ENCODE measurements at regions not wholly inside any gene's neighbourhood (a gene's known extent, or its start where the extent isn't known, plus 50 kb on each side); places are given as distances from the start of the nearest gene placed in this dataset.

DNA sequence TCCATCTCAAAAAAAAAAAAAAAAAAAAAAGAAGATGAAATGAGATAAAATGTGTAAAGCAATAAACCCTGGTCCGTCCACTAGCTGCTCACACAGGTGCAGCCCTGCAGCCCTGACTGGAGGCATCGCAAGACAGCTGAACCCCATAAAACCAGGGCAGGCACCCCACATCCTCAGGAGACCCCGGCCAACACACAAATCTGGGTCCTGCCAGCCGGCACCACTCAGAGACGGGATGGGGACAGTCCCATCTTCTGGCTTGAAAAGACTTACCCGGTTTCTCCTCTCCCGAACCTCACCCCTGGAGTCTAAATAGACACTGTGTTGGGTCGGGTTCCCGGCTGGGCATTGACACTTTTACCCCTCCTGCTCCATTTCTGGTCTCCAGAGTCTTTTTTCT is 52.7 kb upstream of the TNRC6C start:
- H3K36me3 ChIP-seq = no peaks in the 10 kb centered on the region
- peaks cover 0 to 12% of the 10 kb centered on the region in 2 donors for H3K4me1 ChIP-seq
- H3K27me3 ChIP-seq = no peaks in the 10 kb centered on the region
- H3K9me3 ChIP-seq = no peaks in the 10 kb centered on the region
- no peak for DNase-seq (ENCODE audit: low spot score)
- H3K27ac ChIP-seq = no peak overlapping the region
- H3K4me3 ChIP-seq = no peak overlapping the region
- TF ChIP-seq, protein P1, sequence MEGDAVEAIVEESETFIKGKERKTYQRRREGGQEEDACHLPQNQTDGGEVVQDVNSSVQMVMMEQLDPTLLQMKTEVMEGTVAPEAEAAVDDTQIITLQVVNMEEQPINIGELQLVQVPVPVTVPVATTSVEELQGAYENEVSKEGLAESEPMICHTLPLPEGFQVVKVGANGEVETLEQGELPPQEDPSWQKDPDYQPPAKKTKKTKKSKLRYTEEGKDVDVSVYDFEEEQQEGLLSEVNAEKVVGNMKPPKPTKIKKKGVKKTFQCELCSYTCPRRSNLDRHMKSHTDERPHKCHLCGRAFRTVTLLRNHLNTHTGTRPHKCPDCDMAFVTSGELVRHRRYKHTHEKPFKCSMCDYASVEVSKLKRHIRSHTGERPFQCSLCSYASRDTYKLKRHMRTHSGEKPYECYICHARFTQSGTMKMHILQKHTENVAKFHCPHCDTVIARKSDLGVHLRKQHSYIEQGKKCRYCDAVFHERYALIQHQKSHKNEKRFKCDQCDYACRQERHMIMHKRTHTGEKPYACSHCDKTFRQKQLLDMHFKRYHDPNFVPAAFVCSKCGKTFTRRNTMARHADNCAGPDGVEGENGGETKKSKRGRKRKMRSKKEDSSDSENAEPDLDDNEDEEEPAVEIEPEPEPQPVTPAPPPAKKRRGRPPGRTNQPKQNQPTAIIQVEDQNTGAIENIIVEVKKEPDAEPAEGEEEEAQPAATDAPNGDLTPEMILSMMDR (IDR thresholded peaks at IDR 0.05) = no peak

DNA sequence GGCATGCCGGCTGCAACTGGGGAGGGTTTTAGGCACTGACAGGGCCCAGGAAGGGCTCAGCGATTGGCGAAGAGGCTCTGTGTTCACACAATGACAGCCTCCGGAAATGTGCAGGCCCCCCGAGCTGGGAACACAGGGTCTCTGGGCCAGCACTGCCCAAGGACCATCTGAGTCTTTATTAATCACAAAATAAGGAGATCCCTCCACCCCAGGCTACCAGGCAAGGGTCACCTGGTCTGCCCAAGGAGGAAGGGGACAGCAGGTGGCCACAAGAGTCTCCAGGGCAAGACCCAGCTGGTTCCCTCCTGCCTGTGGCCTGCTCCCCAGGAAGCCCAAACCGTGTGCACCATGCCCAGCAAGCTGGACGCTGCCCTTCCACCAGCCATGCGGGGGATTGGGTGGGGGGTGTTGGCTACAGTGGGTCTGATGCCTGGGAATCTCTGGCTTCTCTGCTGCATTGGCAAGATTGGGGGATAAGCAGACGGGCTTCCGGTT is 52.1 kb upstream of the TNRC6C start:
- no peaks in the 10 kb centered on the region for H3K9me3 ChIP-seq
- no peaks in the 10 kb centered on the region for H3K36me3 ChIP-seq
- no peak for DNase-seq (ENCODE audit: low spot score)

DNA sequence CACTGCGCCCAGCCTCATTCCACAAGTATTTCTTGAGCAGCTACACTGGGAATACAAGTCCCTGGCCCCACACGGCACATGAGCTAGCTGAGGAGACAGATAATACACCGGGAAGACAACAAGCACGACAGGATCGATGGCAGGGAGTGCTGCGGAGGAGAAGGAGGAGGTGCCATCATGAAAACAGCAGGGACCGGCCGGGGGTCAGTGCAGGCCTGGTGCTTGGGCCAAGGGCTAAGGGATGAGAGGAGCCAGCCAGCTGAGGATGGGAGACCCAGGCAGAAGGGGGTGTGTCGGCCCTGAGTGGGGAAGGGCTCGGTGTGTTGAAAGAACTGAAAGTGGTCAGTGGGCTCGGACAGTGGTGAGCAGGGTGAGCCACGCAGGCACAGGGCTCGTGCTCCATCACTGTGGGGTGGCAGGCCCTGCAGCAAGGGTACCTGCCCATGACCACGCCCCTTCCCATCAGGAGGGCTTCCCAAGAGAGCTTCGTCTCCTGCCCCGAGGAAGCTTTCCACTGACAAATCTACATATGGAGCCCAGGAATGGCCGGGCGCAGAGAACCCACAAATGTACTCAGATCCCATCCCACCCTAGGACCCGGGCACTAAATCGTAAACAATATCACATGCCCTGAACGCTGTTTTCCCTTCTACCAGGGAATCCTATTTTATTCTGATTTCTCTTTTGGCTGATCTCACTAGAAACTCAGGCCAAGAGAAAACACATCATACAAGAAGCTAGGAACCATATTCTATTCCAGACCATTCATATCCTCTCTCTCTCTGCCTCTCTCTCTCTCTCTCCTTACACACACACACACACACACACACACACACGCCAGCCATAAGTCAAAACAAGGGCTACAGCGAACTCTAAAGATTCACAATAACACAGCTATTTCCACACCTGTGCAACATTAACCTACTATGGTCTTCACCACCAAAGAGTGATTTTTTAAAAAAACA is 50.7 kb upstream of the TNRC6C start:
- Histone ChIP-seq H3K27me3 (no peaks in the 10 kb centered on the region), H3K4me1 (peaks cover 0 to 12% of the 10 kb centered on the region in 2 donors), H3K4me3 (no peak overlapping the region), H3K9me3 (no peaks in the 10 kb centered on the region), H3K27ac (no peak overlapping the region), H3K36me3 (no peaks in the 10 kb centered on the region)
- TF ChIP-seq, protein P1 (IDR thresholded peaks at IDR 0.05) = no peak
- no peak for DNase-seq (ENCODE audit: low spot score)

More for the DNA sequence above, 52.1 kb upstream of the TNRC6C start:
- TF ChIP-seq, protein P1 (IDR thresholded peaks at IDR 0.05) = no peak
- H3K4me1 ChIP-seq = peaks cover 0 to 12% of the 10 kb centered on the region in 2 donors
- no peak overlapping the region for H3K4me3 ChIP-seq
- H3K27ac ChIP-seq = no peak overlapping the region
- no peaks in the 10 kb centered on the region for H3K27me3 ChIP-seq

DNA sequence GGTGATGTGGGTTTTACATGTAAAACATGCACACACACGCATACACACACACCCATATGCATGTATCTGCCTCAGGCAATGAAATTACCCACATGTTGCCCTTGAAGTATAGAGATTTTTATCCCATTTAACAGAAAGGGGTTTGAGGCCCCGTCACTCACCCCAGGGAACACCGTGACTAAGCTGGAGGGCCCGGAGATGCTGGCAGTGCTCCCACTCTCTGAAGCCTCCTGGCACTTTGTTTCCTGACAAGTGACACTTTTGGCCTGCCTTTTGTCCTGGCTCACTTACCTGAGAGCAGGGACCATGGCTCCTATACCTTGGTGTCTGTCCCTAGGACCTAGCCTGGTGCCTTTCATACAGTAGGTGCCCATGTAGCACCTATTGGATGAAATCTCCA is 50.0 kb upstream of the TNRC6C start:
- no peak for DNase-seq (ENCODE audit: low spot score)
- H3K4me1 ChIP-seq = peaks cover 0 to 12% of the 10 kb centered on the region in 2 donors
- no peaks in the 10 kb centered on the region for H3K27me3 ChIP-seq
- TF ChIP-seq, protein P1 (IDR thresholded peaks at IDR 0.05) = no peak
- no peaks in the 10 kb centered on the region for H3K36me3 ChIP-seq
- H3K9me3 ChIP-seq = no peaks in the 10 kb centered on the region
- no peak overlapping the region for H3K4me3 ChIP-seq
- H3K27ac ChIP-seq = no peak overlapping the region

Small RNA genes lying in the stretch of these regions (microRNA-seq; reads per million reads assigned to microRNA genes)
- 0 reads per million in 2 donors for gene MIR4316 (ENCODE audit: borderline number of aligned reads in 2 of 2, borderline replicate concordance in 1 of 2)

All from right atrium auricular region (tissue), 2 donors.